HEK293 (cell line): ENCODE measurements at regions not wholly inside any gene's neighbourhood (a gene's known extent, or its start where the extent isn't known, plus 50 kb on each side); places are given as distances from the start of the nearest gene placed in this dataset.

Experiments
- CTCF ChIA-PET: fragments of 350-600 bp; formaldehyde crosslinking; extraction: SDS; loops from one replicate; lab custom pipeline; 2021; ENCODE audit warnings: antibody characterized with exemption; lab: Yijun Ruan, JAX
- POLR2A ChIA-PET: fragments of 300-600 bp; formaldehyde crosslinking; extraction: SDS; loops from one replicate; lab custom pipeline; 2020; ENCODE audit warnings: antibody characterized with exemption, inconsistent platforms; lab: Yijun Ruan, JAX
- H3K27ac ChIP-seq: fragments of 200-500 bp; sonication (Bioruptor generic); 2 replicates; pipeline ENCODE4 v1.5.1; 2014; ENCODE audit warnings: low read depth, low read length, control low read depth, inconsistent platforms; ENCODE audit errors: extremely low read depth
- H3K36me3 ChIP-seq, 2 experiments: fragments of 200-500 bp in 1 of 2; sonication (Bioruptor generic) in 1 of 2; 1 replicate in 1 of 2; 2 replicates in 1 of 2; pipeline ENCODE4 v1.5.1; 2014 to 2017; ENCODE audit warnings: inconsistent platforms in 2 of 2, low read length in 2 of 2; ENCODE audit not compliant: control insufficient read depth in 2 of 2, insufficient read depth in 1 of 2
- H3K4me1 ChIP-seq: fragments of 200-500 bp; sonication (Bioruptor generic); 2 replicates; pipeline ENCODE4 v1.5.1; 2014; ENCODE audit warnings: mild to moderate bottlenecking, low read length, inconsistent platforms; ENCODE audit not compliant: control insufficient read depth, insufficient read depth
- H3K4me3 ChIP-seq: 2 replicates; pipeline ENCODE4 v1.5.1; 2011; ENCODE audit warnings: low read depth, mild to moderate bottlenecking, control low read depth, low read length, moderate library complexity
- H3K9me3 ChIP-seq: fragments of 200-500 bp; sonication (Bioruptor generic); 2 replicates; pipeline ENCODE4 v1.5.1; 2014; ENCODE audit warnings: low read depth, low read length, inconsistent platforms; ENCODE audit not compliant: control insufficient read depth, insufficient read depth
- GFI1B ChIP-seq: fragments of 450-650 bp; formaldehyde crosslinking; IDR thresholded peaks from 2 replicates; pipeline ENCODE4 v1.5.1; 2016; ENCODE audit warnings: missing biosample characterization, missing genetic modification characterization
- GLIS2 ChIP-seq: fragments of 450-650 bp; formaldehyde crosslinking; IDR thresholded peaks from 2 replicates; pipeline ENCODE4 v1.5.1; 2016; ENCODE audit warnings: missing biosample characterization, missing genetic modification characterization
- SCRT2 ChIP-seq: fragments of 450-650 bp; formaldehyde crosslinking; IDR thresholded peaks from 2 replicates; pipeline ENCODE4 v1.5.1; 2016; ENCODE audit warnings: missing biosample characterization, missing genetic modification characterization
- YY2 ChIP-seq: fragments of 450-650 bp; formaldehyde crosslinking; IDR thresholded peaks from 2 replicates; pipeline ENCODE4 v1.5.1; 2016; ENCODE audit warnings: missing biosample characterization, missing genetic modification characterization
- ZBTB1 ChIP-seq: fragments of 450-650 bp; formaldehyde crosslinking; IDR thresholded peaks from 2 replicates; pipeline ENCODE4 v1.5.1; 2016; ENCODE audit warnings: missing biosample characterization, missing genetic modification characterization
- ZEB2 ChIP-seq: fragments of 450-650 bp; formaldehyde crosslinking; IDR thresholded peaks from 2 replicates; pipeline ENCODE4 v1.5.1; 2016; ENCODE audit warnings: missing biosample characterization, missing genetic modification characterization
- ZNF10 ChIP-seq: fragments of 450-650 bp; formaldehyde crosslinking; IDR thresholded peaks from 2 replicates; pipeline ENCODE4 v1.5.1; 2017; ENCODE audit warnings: missing biosample characterization, missing genetic modification characterization
- ZNF16 ChIP-seq: fragments of 450-650 bp; formaldehyde crosslinking; IDR thresholded peaks from 2 replicates; pipeline ENCODE4 v1.5.1; 2016; ENCODE audit warnings: low read depth, missing biosample characterization, missing genetic modification characterization
- ZNF184 ChIP-seq: fragments of 450-650 bp; IDR thresholded peaks from 2 replicates; pipeline ENCODE4 v1.5.1; 2018; ENCODE audit warnings: missing biosample characterization, mild to moderate bottlenecking, missing genetic modification characterization
- ZNF223 ChIP-seq: fragments of 450-650 bp; formaldehyde crosslinking; IDR thresholded peaks from 2 replicates; pipeline ENCODE4 v1.5.1; 2016; ENCODE audit warnings: missing biosample characterization, missing genetic modification characterization
- ZNF335 ChIP-seq: fragments of 450-650 bp; formaldehyde crosslinking; conservative IDR thresholded peaks from 2 replicates; pipeline ENCODE4 v1.5.1; 2016; ENCODE audit warnings: missing biosample characterization, missing genetic modification characterization
- ZNF416 ChIP-seq: fragments of 450-650 bp; formaldehyde crosslinking; IDR thresholded peaks from 2 replicates; pipeline ENCODE4 v1.5.1; 2016; ENCODE audit warnings: missing biosample characterization, missing genetic modification characterization
- ZNF521 ChIP-seq: fragments of 450-650 bp; formaldehyde crosslinking; IDR thresholded peaks from 2 replicates; pipeline ENCODE4 v1.5.1; 2017; ENCODE audit warnings: missing biosample characterization, mild to moderate bottlenecking, missing genetic modification characterization
- ZNF677 ChIP-seq: fragments of 450-650 bp; IDR thresholded peaks from 2 replicates; pipeline ENCODE4 v1.5.0; 2018; ENCODE audit warnings: missing biosample characterization, mild to moderate bottlenecking, missing genetic modification characterization, moderate library complexity
- ZNF776 ChIP-seq: fragments of 450-650 bp; formaldehyde crosslinking; IDR thresholded peaks from 2 replicates; pipeline ENCODE4 v1.5.0; 2017; ENCODE audit warnings: missing biosample characterization, missing genetic modification characterization, borderline replicate concordance
- ZNF785 ChIP-seq: fragments of 450-650 bp; formaldehyde crosslinking; IDR thresholded peaks from 2 replicates; pipeline ENCODE4 v1.5.1; 2016; ENCODE audit warnings: missing biosample characterization, missing genetic modification characterization
- ZNF843 ChIP-seq: fragments of 450-650 bp; formaldehyde crosslinking; IDR thresholded peaks from 2 replicates; pipeline ENCODE4 v1.5.1; 2016; ENCODE audit warnings: missing biosample characterization, missing genetic modification characterization
- TF ChIP-seq, protein P1 (sequence below): fragments of 450-650 bp; formaldehyde crosslinking; optimal IDR thresholded peaks from 2 replicates; pipeline ENCODE3; 2016; ENCODE audit warnings: missing biosample characterization, mild to moderate bottlenecking, missing genetic modification characterization
- TF ChIP-seq, protein P2 (sequence below): fragments of 450-650 bp; formaldehyde crosslinking; IDR thresholded peaks from 2 replicates; pipeline ENCODE4 v1.5.1; 2017; ENCODE audit warnings: missing biosample characterization, missing genetic modification characterization
- TF ChIP-seq, protein P3 (sequence below): fragments of 450-650 bp; formaldehyde crosslinking; IDR thresholded peaks from 2 replicates; pipeline ENCODE4; 2016; ENCODE audit warnings: missing biosample characterization, missing genetic modification characterization
- TF ChIP-seq, protein P4 (sequence below): fragments of 450-650 bp; formaldehyde crosslinking; IDR thresholded peaks from 2 replicates; pipeline ENCODE4 v1.5.1; 2017; ENCODE audit warnings: missing biosample characterization, mild to moderate bottlenecking, missing genetic modification characterization, moderate library complexity
- TF ChIP-seq, protein P5 (sequence below): fragments of 450-650 bp; formaldehyde crosslinking; IDR thresholded peaks from 2 replicates; pipeline ENCODE4 v1.5.1; 2016; ENCODE audit warnings: missing biosample characterization, missing genetic modification characterization
- TF ChIP-seq, protein P6 (sequence below): fragments of 450-650 bp; formaldehyde crosslinking; IDR thresholded peaks from 2 replicates; pipeline ENCODE4 v1.5.1; 2016; ENCODE audit warnings: missing biosample characterization, missing genetic modification characterization, low read depth
- TF ChIP-seq, protein P7 (sequence below): IDR thresholded peaks from 2 replicates; pipeline ENCODE4 v1.6.1; 2011; ENCODE audit warnings: mild to moderate bottlenecking, low read depth, low read length, borderline replicate concordance
- TF ChIP-seq, protein P8 (sequence below): fragments of 450-650 bp; formaldehyde crosslinking; IDR thresholded peaks from 2 replicates; pipeline ENCODE4 v1.5.1; 2016; ENCODE audit warnings: missing biosample characterization, missing genetic modification characterization

DNA sequence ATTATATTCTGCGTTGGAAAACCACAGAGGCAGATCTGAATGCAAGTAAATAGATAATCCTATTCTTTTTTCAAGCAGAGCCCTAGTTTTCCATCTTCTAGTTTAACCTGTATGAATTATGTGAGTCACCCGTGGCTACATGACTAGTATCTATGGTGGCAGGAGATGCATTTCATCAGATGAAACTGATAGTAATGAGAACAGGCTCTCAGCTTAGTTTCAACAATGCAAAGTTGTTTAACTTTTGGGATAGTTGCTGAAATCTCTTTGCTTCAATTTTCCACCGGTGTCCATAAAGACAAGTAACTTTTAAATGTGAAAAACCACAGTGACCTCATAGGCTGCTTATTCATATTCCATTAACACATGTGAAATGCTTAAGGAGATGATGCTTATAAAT lies 1317.4 kb upstream of the TENM3 start:
- CTCF ChIA-PET: no interaction called here
- no peak overlapping the region for H3K27ac ChIP-seq
- POLR2A ChIA-PET: no interaction called here

DNA sequence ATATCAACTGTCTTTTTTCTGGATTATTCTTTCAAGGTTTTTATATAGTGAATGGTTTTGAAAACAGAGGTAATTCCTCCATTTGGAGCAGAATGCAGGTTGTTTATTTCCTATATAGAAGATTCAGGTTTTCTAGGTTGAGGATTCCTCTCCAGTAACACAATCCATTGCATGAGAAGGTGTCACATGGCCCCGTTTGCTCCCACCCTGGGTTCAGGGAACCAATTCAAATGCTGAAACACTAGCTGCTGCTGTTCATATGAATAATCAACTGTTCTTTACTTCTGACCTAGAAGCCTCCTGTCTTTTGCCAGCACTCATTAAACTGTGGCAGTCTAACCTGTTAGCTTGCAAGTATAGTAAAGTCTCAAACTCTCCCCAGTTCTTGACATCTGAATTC lies 1316.9 kb upstream of the TENM3 start:
- ChIA-PET POLR2A (no interaction called here), CTCF (no interaction called here)
- Histone ChIP-seq H3K9me3 (no peaks in the 10 kb centered on the region), H3K4me3 (no peak overlapping the region), H3K4me1 (no peaks in the 10 kb centered on the region), H3K36me3 (no peaks in the 10 kb centered on the region), H3K27ac (no peak overlapping the region)
- no peak for TF ChIP-seq ZNF416 (tag by site-specific recombination)
- TF ChIP-seq, protein P1, sequence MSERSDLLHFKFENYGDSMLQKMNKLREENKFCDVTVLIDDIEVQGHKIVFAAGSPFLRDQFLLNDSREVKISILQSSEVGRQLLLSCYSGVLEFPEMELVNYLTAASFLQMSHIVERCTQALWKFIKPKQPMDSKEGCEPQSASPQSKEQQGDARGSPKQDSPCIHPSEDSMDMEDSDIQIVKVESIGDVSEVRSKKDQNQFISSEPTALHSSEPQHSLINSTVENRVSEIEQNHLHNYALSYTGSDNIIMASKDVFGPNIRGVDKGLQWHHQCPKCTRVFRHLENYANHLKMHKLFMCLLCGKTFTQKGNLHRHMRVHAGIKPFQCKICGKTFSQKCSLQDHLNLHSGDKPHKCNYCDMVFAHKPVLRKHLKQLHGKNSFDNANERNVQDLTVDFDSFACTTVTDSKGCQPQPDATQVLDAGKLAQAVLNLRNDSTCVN (tag by site-specific recombination): no peak
- no peak for TF ChIP-seq ZNF677 (tag by site-specific recombination)
- TF ChIP-seq ZNF16 (tag by site-specific recombination): no peak
- no peak for TF ChIP-seq ZNF521 (tag by site-specific recombination)
- no peak for TF ChIP-seq ZNF10
- no peak for TF ChIP-seq GFI1B (tag by site-specific recombination)
- TF ChIP-seq, protein P2, sequence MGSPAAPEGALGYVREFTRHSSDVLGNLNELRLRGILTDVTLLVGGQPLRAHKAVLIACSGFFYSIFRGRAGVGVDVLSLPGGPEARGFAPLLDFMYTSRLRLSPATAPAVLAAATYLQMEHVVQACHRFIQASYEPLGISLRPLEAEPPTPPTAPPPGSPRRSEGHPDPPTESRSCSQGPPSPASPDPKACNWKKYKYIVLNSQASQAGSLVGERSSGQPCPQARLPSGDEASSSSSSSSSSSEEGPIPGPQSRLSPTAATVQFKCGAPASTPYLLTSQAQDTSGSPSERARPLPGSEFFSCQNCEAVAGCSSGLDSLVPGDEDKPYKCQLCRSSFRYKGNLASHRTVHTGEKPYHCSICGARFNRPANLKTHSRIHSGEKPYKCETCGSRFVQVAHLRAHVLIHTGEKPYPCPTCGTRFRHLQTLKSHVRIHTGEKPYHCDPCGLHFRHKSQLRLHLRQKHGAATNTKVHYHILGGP (tag by site-specific recombination): no peak
- TF ChIP-seq ZNF776 (tag by site-specific recombination): no peak
- no peak for TF ChIP-seq GLIS2
- TF ChIP-seq SCRT2 (tag by site-specific recombination): no peak
- TF ChIP-seq ZEB2 (tag by site-specific recombination): no peak

More for the DNA sequence above, 1317.4 kb upstream of the TENM3 start:
- H3K9me3 ChIP-seq: no peaks in the 10 kb centered on the region
- no peak overlapping the region for H3K4me3 ChIP-seq
- H3K36me3 ChIP-seq: no peaks in the 10 kb centered on the region
- H3K4me1 ChIP-seq: no peaks in the 10 kb centered on the region
- TF ChIP-seq, protein P3, sequence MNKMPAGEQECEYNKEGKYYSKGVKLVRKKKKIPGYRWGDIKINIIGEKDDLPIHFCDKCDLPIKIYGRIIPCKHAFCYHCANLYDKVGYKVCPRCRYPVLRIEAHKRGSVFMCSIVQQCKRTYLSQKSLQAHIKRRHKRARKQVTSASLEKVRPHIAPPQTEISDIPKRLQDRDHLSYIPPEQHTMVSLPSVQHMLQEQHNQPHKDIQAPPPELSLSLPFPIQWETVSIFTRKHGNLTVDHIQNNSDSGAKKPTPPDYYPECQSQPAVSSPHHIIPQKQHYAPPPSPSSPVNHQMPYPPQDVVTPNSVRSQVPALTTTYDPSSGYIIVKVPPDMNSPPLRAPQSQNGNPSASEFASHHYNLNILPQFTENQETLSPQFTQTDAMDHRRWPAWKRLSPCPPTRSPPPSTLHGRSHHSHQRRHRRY (tag by site-specific recombination): no peak
- TF ChIP-seq, protein P4, sequence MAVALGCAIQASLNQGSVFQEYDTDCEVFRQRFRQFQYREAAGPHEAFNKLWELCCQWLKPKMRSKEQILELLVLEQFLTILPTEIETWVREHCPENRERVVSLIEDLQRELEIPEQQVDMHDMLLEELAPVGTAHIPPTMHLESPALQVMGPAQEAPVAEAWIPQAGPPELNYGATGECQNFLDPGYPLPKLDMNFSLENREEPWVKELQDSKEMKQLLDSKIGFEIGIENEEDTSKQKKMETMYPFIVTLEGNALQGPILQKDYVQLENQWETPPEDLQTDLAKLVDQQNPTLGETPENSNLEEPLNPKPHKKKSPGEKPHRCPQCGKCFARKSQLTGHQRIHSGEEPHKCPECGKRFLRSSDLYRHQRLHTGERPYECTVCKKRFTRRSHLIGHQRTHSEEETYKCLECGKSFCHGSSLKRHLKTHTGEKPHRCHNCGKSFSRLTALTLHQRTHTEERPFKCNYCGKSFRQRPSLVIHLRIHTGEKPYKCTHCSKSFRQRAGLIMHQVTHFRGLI: no peak
- TF ChIP-seq ZBTB1 (tag by site-specific recombination): no peak
- TF ChIP-seq ZNF335: no peak
- TF ChIP-seq, protein P5, sequence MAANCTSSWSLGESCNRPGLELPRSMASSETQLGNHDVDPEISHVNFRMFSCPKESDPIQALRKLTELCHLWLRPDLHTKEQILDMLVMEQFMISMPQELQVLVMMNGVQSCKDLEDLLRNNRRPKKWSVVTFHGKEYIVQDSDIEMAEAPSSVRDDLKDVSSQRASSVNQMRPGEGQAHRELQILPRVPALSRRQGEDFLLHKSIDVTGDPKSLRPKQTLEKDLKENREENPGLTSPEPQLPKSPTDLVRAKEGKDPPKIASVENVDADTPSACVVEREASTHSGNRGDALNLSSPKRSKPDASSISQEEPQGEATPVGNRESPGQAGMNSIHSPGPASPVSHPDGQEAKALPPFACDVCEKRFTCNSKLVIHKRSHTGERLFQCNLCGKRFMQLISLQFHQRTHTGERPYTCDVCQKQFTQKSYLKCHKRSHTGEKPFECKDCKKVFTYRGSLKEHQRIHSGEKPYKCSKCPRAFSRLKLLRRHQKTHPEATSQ (tag by site-specific recombination): no peak
- TF ChIP-seq ZNF184: no peak
- TF ChIP-seq ZNF223 (tag by site-specific recombination): no peak
- TF ChIP-seq YY2 (tag by site-specific recombination): no peak
- TF ChIP-seq, protein P6, sequence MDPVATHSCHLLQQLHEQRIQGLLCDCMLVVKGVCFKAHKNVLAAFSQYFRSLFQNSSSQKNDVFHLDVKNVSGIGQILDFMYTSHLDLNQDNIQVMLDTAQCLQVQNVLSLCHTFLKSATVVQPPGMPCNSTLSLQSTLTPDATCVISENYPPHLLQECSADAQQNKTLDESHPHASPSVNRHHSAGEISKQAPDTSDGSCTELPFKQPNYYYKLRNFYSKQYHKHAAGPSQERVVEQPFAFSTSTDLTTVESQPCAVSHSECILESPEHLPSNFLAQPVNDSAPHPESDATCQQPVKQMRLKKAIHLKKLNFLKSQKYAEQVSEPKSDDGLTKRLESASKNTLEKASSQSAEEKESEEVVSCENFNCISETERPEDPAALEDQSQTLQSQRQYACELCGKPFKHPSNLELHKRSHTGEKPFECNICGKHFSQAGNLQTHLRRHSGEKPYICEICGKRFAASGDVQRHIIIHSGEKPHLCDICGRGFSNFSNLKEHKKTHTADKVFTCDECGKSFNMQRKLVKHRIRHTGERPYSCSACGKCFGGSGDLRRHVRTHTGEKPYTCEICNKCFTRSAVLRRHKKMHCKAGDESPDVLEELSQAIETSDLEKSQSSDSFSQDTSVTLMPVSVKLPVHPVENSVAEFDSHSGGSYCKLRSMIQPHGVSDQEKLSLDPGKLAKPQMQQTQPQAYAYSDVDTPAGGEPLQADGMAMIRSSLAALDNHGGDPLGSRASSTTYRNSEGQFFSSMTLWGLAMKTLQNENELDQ: no peak
- TF ChIP-seq, protein P7, sequence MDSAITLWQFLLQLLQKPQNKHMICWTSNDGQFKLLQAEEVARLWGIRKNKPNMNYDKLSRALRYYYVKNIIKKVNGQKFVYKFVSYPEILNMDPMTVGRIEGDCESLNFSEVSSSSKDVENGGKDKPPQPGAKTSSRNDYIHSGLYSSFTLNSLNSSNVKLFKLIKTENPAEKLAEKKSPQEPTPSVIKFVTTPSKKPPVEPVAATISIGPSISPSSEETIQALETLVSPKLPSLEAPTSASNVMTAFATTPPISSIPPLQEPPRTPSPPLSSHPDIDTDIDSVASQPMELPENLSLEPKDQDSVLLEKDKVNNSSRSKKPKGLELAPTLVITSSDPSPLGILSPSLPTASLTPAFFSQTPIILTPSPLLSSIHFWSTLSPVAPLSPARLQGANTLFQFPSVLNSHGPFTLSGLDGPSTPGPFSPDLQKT: no peak
- TF ChIP-seq, protein P8, sequence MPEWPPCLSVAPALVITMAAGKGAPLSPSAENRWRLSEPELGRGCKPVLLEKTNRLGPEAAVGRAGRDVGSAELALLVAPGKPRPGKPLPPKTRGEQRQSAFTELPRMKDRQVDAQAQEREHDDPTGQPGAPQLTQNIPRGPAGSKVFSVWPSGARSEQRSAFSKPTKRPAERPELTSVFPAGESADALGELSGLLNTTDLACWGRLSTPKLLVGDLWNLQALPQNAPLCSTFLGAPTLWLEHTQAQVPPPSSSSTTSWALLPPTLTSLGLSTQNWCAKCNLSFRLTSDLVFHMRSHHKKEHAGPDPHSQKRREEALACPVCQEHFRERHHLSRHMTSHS (tag by site-specific recombination): no peak
- no peak for TF ChIP-seq ZNF843
- no peak for TF ChIP-seq ZNF785 (tag by site-specific recombination)
